GM12878 (cell line): ENCODE measurements at regions not wholly inside any gene's neighbourhood (a gene's known extent, or its start where the extent isn't known, plus 50 kb on each side); places are given as distances from the start of the nearest gene placed in this dataset.
A peak's percentile ranks its signal among the peaks of the same experiment; 100 is the strongest.

Experiments used
- BHLHE40 ChIP-seq, 2 experiments: fragments of 450-650 bp in 1 of 2; IDR thresholded peaks; 2 replicates each; pipeline ENCODE4 v1.6.1; 2011 to 2017; ENCODE audit warnings: low read depth in 2 of 2, borderline replicate concordance in 1 of 2, improper control_type of control experiment in 1 of 2, low read length in 1 of 2, mild to moderate bottlenecking in 1 of 2
- CBFB ChIP-seq: IDR thresholded peaks from 2 replicates; pipeline ENCODE4 v1.6.1; 2016; ENCODE audit warnings: antibody characterized with exemption, low read depth
- CREB1 ChIP-seq: IDR thresholded peaks from 2 replicates; pipeline ENCODE4 v1.6.1; 2012; ENCODE audit warnings: low read depth, mild to moderate bottlenecking, inconsistent platforms
- CREM ChIP-seq: IDR thresholded peaks from 2 replicates; pipeline ENCODE4 v1.6.1; 2014; ENCODE audit warnings: antibody characterized with exemption, low read depth
- ESRRA ChIP-seq: IDR thresholded peaks from 2 replicates; pipeline ENCODE4 v1.6.1; 2012; ENCODE audit warnings: mild to moderate bottlenecking, low read length, improper control_type of control experiment
- ETV6 ChIP-seq, 2 experiments: fragments of 450-650 bp in 1 of 2; IDR thresholded peaks in 1 of 2; conservative IDR thresholded peaks in 1 of 2; 2 replicates each; pipeline ENCODE4 v1.6.1; 2014; ENCODE audit warnings: antibody characterized with exemption in 1 of 2, borderline replicate concordance in 1 of 2, low read depth in 1 of 2, mild to moderate bottlenecking in 1 of 2, moderate library complexity in 1 of 2
- HDAC6 ChIP-seq: fragments of 200-600 bp; sonication (generic); IDR thresholded peaks from one replicate; pipeline ENCODE4 v1.8.0; 2017; ENCODE audit warnings: antibody characterized with exemption; ENCODE audit not compliant: unreplicated experiment
- MEF2B ChIP-seq: fragments of 450-650 bp; IDR thresholded peaks from 2 replicates; pipeline ENCODE4 v1.6.1; 2018; ENCODE audit warnings: mild to moderate bottlenecking, moderate library complexity; ENCODE audit not compliant: partially characterized antibody, poor library complexity, severe bottlenecking
- NFYB ChIP-seq: IDR thresholded peaks from 2 replicates; pipeline ENCODE4 v1.6.1; 2011; ENCODE audit warnings: low read depth, mild to moderate bottlenecking, low read length, improper control_type of control experiment, moderate library complexity; ENCODE audit not compliant: insufficient read depth
- PAX5 ChIP-seq: IDR thresholded peaks from 2 replicates; pipeline ENCODE4 v1.6.1; 2011; ENCODE audit warnings: low read depth, low read length, borderline replicate concordance
- RB1 ChIP-seq: fragments of 450-650 bp; formaldehyde crosslinking; IDR thresholded peaks from 2 replicates; pipeline ENCODE4 v1.6.1; 2017; ENCODE audit warnings: mild to moderate bottlenecking, borderline replicate concordance
- RELA ChIP-seq: fragments of 450-650 bp; IDR thresholded peaks from 2 replicates; pipeline ENCODE4 v1.8.0; 2014; ENCODE audit warnings: borderline replicate concordance; ENCODE audit not compliant: partially characterized antibody
- SIN3A ChIP-seq: IDR thresholded peaks from 2 replicates; pipeline ENCODE4 v1.6.1; 2012; ENCODE audit warnings: low read depth, low read length, improper control_type of control experiment
- SRF ChIP-seq, 2 experiments: IDR thresholded peaks; 2 replicates each; pipeline ENCODE4 v1.6.1; 2011; ENCODE audit warnings: low read depth in 2 of 2, low read length in 2 of 2, mild to moderate bottlenecking in 1 of 2, moderate library complexity in 1 of 2
- STAT3 ChIP-seq: IDR thresholded peaks from 2 replicates; pipeline ENCODE4 v1.6.1; 2011; ENCODE audit warnings: low read depth, low read length, improper control_type of control experiment
- SUZ12 ChIP-seq: fragments of 200-600 bp; sonication (generic); IDR thresholded peaks from one replicate; pipeline ENCODE4 v1.6.1; 2018; ENCODE audit warnings: antibody characterized with exemption, mild to moderate bottlenecking; ENCODE audit not compliant: unreplicated experiment
- YBX1 ChIP-seq: fragments of 450-650 bp; IDR thresholded peaks from 2 replicates; pipeline ENCODE4 v1.6.1; 2016; ENCODE audit warnings: antibody characterized with exemption
- ZZZ3 ChIP-seq: IDR thresholded peaks from 2 replicates; pipeline ENCODE4 v1.6.1; 2011; ENCODE audit warnings: low read depth; ENCODE audit not compliant: control insufficient read depth, insufficient read length
- TF ChIP-seq, protein P1 (sequence below): IDR thresholded peaks from 2 replicates; pipeline ENCODE4 v1.6.1; 2011; ENCODE audit warnings: borderline replicate concordance, low read depth, mild to moderate bottlenecking, moderate library complexity, low read length; ENCODE audit not compliant: insufficient read depth, poor library complexity, severe bottlenecking
- TF ChIP-seq, protein P2 (sequence below): fragments of 450-650 bp; IDR thresholded peaks from 2 replicates; pipeline ENCODE4 v1.6.1; 2017; ENCODE audit warnings: mild to moderate bottlenecking, moderate library complexity
- TF ChIP-seq, protein P3 (sequence below): fragments of 450-650 bp; IDR thresholded peaks from 2 replicates; pipeline ENCODE4 v1.6.1; 2016; ENCODE audit warnings: mild to moderate bottlenecking
- TF ChIP-seq, protein P4 (sequence below): fragments of 450-650 bp; IDR thresholded peaks from 2 replicates; pipeline ENCODE4 v1.6.1; 2017; ENCODE audit warnings: low read depth, mild to moderate bottlenecking, moderate library complexity

DNA sequence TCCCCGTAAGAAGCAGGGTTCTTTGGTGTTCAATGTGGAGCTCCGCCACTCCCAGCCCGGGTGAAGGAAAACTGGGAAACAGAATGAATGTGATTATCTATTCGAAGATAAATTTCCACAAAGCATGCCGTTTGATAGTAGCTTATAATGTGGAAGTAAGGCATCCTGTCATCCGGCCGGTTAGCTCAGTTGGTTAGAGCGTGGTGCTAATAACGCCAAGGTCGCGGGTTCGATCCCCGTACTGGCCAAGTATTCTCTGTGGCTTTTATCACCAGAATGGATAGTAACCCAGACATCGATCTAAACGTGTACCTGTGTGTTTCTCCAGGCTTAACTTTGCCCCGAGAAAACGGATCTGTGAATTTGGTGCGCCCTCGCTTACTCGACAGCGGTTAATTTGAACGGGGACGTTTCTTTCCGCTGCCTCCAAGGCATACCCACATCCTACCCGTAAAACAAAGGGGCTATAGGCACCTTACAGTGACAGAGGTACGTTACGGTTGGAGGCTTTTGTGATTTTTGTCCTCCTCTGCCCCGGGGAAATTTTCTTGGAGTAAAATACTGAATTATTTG, 215.2 kb upstream of the ZNF184 start (continued):
- no peak for TF ChIP-seq SIN3A
- TF ChIP-seq SUZ12, result no peak
- TF ChIP-seq, protein P1, sequence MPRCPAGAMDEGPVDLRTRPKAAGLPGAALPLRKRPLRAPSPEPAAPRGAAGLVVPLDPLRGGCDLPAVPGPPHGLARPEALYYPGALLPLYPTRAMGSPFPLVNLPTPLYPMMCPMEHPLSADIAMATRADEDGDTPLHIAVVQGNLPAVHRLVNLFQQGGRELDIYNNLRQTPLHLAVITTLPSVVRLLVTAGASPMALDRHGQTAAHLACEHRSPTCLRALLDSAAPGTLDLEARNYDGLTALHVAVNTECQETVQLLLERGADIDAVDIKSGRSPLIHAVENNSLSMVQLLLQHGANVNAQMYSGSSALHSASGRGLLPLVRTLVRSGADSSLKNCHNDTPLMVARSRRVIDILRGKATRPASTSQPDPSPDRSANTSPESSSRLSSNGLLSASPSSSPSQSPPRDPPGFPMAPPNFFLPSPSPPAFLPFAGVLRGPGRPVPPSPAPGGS, result no peak
- TF ChIP-seq, protein P2, sequence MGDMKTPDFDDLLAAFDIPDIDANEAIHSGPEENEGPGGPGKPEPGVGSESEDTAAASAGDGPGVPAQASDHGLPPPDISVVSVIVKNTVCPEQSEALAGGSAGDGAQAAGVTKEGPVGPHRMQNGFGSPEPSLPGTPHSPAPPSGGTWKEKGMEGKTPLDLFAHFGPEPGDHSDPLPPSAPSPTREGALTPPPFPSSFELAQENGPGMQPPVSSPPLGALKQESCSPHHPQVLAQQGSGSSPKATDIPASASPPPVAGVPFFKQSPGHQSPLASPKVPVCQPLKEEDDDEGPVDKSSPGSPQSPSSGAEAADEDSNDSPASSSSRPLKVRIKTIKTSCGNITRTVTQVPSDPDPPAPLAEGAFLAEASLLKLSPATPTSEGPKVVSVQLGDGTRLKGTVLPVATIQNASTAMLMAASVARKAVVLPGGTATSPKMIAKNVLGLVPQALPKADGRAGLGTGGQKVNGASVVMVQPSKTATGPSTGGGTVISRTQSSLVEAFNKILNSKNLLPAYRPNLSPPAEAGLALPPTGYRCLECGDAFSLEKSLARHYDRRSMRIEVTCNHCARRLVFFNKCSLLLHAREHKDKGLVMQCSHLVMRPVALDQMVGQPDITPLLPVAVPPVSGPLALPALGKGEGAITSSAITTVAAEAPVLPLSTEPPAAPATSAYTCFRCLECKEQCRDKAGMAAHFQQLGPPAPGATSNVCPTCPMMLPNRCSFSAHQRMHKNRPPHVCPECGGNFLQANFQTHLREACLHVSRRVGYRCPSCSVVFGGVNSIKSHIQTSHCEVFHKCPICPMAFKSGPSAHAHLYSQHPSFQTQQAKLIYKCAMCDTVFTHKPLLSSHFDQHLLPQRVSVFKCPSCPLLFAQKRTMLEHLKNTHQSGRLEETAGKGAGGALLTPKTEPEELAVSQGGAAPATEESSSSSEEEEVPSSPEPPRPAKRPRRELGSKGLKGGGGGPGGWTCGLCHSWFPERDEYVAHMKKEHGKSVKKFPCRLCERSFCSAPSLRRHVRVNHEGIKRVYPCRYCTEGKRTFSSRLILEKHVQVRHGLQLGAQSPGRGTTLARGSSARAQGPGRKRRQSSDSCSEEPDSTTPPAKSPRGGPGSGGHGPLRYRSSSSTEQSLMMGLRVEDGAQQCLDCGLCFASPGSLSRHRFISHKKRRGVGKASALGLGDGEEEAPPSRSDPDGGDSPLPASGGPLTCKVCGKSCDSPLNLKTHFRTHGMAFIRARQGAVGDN, result no peak
- peak; percentile 35 for TF ChIP-seq RELA
- no peak for TF ChIP-seq SRF (IDR thresholded peaks at IDR 0.05; ENCODE audit: low read depth in 2 of 2, low read length in 2 of 2)
- TF ChIP-seq PAX5, result no peak
- TF ChIP-seq, protein P3, sequence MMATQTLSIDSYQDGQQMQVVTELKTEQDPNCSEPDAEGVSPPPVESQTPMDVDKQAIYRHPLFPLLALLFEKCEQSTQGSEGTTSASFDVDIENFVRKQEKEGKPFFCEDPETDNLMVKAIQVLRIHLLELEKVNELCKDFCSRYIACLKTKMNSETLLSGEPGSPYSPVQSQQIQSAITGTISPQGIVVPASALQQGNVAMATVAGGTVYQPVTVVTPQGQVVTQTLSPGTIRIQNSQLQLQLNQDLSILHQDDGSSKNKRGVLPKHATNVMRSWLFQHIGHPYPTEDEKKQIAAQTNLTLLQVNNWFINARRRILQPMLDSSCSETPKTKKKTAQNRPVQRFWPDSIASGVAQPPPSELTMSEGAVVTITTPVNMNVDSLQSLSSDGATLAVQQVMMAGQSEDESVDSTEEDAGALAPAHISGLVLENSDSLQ, result no peak
- TF ChIP-seq CREB1, result peak; percentile 75
- TF ChIP-seq ESRRA, result no peak
- peak in 1 of 2 experiments; percentile 59; a peak in 1 of 4 replicates for TF ChIP-seq ETV6 (conservative IDR thresholded peaks at IDR 0.05 in 1 of 2, IDR thresholded peaks at IDR 0.05 in 1 of 2; ENCODE audit: borderline replicate concordance in 1 of 2, low read depth in 1 of 2)
- peak; percentile 74 for TF ChIP-seq CBFB
- no peak for TF ChIP-seq CREM
- peak in 1 of 2 experiments; percentile 49; a peak in 1 of 4 replicates for TF ChIP-seq BHLHE40 (IDR thresholded peaks at IDR 0.05; ENCODE audit: borderline replicate concordance in 1 of 2, low read depth in 2 of 2, low read length in 1 of 2)
- no peak for TF ChIP-seq ZZZ3
- TF ChIP-seq YBX1, result no peak
- TF ChIP-seq STAT3, result no peak
- TF ChIP-seq HDAC6, result no peak
- no peak for TF ChIP-seq MEF2B
- TF ChIP-seq RB1, result 0 out of 2 replicates have a peak, but pooled peaks have one; percentile 46
- TF ChIP-seq NFYB, result no peak
- TF ChIP-seq, protein P4, sequence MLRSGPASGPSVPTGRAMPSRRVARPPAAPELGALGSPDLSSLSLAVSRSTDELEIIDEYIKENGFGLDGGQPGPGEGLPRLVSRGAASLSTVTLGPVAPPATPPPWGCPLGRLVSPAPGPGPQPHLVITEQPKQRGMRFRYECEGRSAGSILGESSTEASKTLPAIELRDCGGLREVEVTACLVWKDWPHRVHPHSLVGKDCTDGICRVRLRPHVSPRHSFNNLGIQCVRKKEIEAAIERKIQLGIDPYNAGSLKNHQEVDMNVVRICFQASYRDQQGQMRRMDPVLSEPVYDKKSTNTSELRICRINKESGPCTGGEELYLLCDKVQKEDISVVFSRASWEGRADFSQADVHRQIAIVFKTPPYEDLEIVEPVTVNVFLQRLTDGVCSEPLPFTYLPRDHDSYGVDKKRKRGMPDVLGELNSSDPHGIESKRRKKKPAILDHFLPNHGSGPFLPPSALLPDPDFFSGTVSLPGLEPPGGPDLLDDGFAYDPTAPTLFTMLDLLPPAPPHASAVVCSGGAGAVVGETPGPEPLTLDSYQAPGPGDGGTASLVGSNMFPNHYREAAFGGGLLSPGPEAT, result peak; percentile 60
